GM12878 (cell line): ENCODE measurements at regions not wholly inside any gene's neighbourhood (a gene's known extent, or its start where the extent isn't known, plus 50 kb on each side); places are given as distances from the start of the nearest gene placed in this dataset.

Experiments used
- BMI1 ChIP-seq: fragments of 450-650 bp; IDR thresholded peaks from 2 replicates; pipeline ENCODE4 v1.6.1; 2016; ENCODE audit warnings: mild to moderate bottlenecking, moderate library complexity, borderline replicate concordance
- CHD2 ChIP-seq: IDR thresholded peaks from 2 replicates; pipeline ENCODE4 v1.6.1; 2011; ENCODE audit warnings: low read depth, low read length, improper control_type of control experiment, borderline replicate concordance
- EZH2 ChIP-seq: IDR thresholded peaks from 2 replicates; pipeline ENCODE4 v1.6.1; 2012; ENCODE audit warnings: low read depth, mild to moderate bottlenecking, control low read depth, inconsistent platforms, low read length, borderline replicate concordance; ENCODE audit not compliant: control insufficient read depth
- MEF2A ChIP-seq: IDR thresholded peaks from 2 replicates; pipeline ENCODE4 v1.6.1; 2011; ENCODE audit warnings: low read depth, mild to moderate bottlenecking, low read length, moderate library complexity; ENCODE audit not compliant: insufficient read depth
- RELB ChIP-seq: fragments of 450-650 bp; IDR thresholded peaks from 2 replicates; pipeline ENCODE4 v1.6.1; 2017; ENCODE audit warnings: low read depth, mild to moderate bottlenecking, moderate library complexity
- SMAD5 ChIP-seq: IDR thresholded peaks from 2 replicates; pipeline ENCODE4 v1.6.1; 2016; ENCODE audit warnings: antibody characterized with exemption, low read depth
- USF1 ChIP-seq: IDR thresholded peaks from 2 replicates; pipeline ENCODE4 v1.6.1; 2011; ENCODE audit warnings: borderline replicate concordance, low read depth, mild to moderate bottlenecking, moderate library complexity, mixed read lengths, low read length; ENCODE audit not compliant: insufficient read depth; ENCODE audit errors: extremely low read length
- YBX1 ChIP-seq: fragments of 450-650 bp; IDR thresholded peaks from 2 replicates; pipeline ENCODE4 v1.6.1; 2016; ENCODE audit warnings: antibody characterized with exemption
- ZBTB4 ChIP-seq: fragments of 450-650 bp; formaldehyde crosslinking; IDR thresholded peaks from 2 replicates; pipeline ENCODE4 v1.4.0; 2022; ENCODE audit warnings: mild to moderate bottlenecking, moderate library complexity

GRCh38 chr9:107948601-107949000 is 459.0 kb upstream of the KLF4 start (continued):
- TF ChIP-seq ZBTB4 = no peak
- TF ChIP-seq RELB = no peak
- no peak for TF ChIP-seq USF1
- no peak for TF ChIP-seq SMAD5
- no peak for TF ChIP-seq YBX1
- no peak for TF ChIP-seq CHD2
- TF ChIP-seq MEF2A = no peak
- TF ChIP-seq BMI1 = no peak
- no peak for TF ChIP-seq EZH2
- TF ChIP-seq, all 136 proteins: peak for 0
